ENCODE measurements at regions not wholly inside any gene's neighbourhood (a gene's known extent, or its start where the extent isn't known, plus 50 kb on each side); places are given as distances from the start of the nearest gene placed in this dataset.

DNA sequence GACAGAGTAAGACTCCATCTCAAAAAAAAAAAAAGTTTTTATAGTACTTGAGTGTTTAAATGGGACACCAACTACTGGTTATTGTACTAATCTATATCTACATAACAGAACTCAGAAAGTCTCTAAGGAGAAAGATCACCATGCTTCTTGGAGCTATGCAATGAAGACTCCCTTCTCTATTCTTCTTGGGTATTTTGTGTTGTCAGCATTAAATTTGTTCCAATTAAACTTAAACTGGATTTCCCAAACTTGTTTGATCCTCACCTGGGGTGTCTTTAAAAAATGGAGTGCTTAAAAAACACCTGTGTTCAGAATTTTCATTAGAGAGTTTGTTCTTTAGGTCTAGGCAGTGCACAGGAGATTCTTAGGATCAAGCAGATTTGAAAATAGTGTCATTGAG, 536.0 kb downstream of the GATA3 start:
- no peak for DNase-seq (ENCODE audit: low read depth in 2 of 3, low spot score in 2 of 3)

DNA sequence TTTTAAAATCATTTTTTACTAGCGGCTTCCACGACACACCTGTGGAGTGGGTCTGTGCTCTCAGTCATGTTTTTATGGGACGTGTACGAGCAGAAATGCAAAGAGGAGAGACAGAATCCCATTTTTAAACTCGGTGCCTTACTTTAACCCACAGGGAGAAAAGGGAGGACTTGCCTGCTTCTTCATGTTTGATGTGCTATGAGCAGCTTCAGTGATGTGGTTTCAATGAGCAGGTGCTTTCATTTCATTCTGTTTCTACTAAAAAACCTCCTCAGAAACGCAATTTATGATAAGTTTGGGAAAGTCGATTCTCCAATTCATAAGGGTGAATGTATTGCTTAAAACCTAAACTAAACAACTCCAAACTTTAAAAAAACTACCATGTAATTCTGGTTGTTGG, 537.2 kb downstream of the GATA3 start:
- DNase-seq (ENCODE audit: low read depth in 2 of 3, low spot score in 2 of 3), result no peak

DNA sequence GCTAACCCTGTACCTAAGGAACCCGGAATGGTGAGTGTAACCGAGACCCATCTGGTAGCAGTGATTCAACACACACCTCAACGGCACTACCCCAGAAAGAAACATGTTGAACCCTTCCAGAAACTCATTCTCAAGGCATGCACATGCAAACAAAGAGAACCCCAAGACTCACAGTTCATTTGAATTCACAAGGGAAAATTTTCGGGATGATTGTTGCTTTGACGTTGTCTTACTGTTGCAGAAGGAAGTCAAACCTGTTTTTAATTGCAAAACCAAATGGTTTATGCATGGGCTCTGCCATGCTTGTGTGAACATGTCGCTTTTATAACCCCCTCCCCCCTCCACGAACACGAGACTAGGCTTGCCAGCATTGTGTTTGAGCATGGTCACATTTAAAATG, 539.7 kb downstream of the GATA3 start:
- no peak for DNase-seq (ENCODE audit: low read depth in 2 of 3, low spot score in 2 of 3)

DNA sequence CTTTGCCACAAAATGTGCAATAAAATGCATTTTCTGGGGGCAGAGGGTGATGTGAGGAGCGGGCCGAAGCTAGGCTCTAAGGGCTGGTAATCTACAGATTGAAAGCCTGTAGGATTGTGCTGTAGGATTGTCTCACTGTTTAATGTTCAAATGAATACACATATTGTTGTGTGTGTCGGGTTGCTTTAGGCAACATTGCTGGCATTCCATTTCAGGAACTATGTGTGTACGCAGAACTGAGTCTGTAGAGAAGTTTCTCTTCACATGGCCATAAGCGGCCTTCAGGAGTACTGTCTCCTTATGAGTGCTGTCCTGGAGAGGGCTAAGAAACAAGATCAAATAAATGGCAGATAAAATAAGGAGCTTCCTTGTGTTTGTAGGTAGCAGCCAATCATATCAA, 540.2 kb downstream of the GATA3 start:
- no peak for DNase-seq (ENCODE audit: low read depth in 2 of 3, low spot score in 2 of 3)

DNA sequence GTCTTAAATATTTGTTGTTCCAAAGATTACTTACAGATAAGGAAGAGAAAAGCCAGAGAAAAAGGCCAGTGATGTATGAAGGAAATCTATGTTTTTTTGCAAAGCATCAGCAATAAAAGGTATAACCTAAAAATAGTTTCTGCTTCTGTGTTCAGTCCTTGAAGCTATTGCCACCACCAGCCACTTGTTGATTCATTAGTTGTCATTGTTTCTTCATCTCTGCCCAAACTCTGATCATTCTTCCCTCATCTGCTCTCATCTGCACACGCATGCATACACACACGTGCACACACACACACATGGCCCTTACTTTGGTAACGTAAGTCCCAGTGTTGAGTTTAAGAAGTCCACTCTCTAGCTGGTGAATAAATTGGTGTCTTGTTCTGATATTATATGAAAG, 540.7 kb downstream of the GATA3 start:
- no peak for DNase-seq (ENCODE audit: low read depth in 2 of 3, low spot score in 2 of 3)

GRCh38 chr10:8596929-8597472, 542.5 kb downstream of the GATA3 start:
- no peak for DNase-seq (ENCODE audit: low read depth in 2 of 3, low spot score in 2 of 3)

DNA sequence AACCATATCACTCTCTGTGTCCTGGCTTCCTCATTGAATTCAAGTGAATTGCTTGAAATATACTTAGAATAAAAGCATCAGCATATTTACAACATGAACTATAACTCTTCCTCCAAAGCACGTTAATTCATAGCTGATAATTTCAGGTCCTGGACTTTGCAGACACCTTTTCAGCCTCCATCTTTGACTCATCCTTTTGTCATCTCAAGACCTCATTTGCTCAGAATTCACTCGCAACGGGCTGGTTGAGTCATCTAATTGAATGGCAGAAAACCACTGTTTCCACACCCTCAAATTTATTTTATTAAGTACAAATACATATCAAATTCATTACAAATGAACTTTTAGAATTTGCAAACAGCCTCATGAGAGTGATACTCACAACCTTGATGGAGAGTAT, 545.7 kb downstream of the GATA3 start:
- DNase-seq (ENCODE audit: low read depth in 2 of 3, low spot score in 2 of 3), result no peak

GRCh38 chr10:8602821-8603220, 548.3 kb downstream of the GATA3 start:
- DNase-seq (ENCODE audit: low read depth in 2 of 3, low spot score in 2 of 3), result no peak

GRCh38 chr10:8614054-8614565, 559.6 kb downstream of the GATA3 start:
- no peak for DNase-seq (ENCODE audit: low read depth in 2 of 3, low spot score in 2 of 3)

GRCh38 chr10:8615118-8615517, 560.6 kb downstream of the GATA3 start:
- DNase-seq (ENCODE audit: low read depth in 2 of 3, low spot score in 2 of 3), result no peak

GRCh38 chr10:8616166-8616565, 561.7 kb downstream of the GATA3 start:
- DNase-seq (ENCODE audit: low read depth in 2 of 3, low spot score in 2 of 3), result no peak

DNA sequence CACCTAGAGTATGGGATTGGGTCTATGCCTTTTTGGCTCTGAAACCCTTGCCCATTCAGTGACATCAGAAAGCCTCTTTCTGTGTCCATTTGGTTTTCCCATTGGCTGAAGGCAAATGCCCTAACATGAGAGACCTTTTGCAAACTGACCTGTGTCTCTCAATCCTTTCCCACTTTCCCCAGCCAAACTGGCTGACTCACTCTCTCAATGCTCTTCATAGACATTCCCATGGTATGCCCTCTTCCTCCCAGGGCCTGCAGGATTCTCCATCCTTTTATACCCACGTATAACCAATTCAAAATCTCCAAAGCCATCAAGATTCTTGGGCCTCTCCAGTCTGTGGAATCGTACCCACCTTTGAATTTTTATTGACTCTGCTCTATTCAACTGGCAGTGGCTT, 563.3 kb downstream of the GATA3 start:
- DNase-seq (ENCODE audit: low read depth in 2 of 3, low spot score in 2 of 3), result no peak

GRCh38 chr10:8618834-8619233, 564.3 kb downstream of the GATA3 start:
- no peak for DNase-seq (ENCODE audit: low read depth in 2 of 3, low spot score in 2 of 3)

GRCh38 chr10:8628351-8628750, 573.9 kb downstream of the GATA3 start:
- DNase-seq (ENCODE audit: low read depth in 2 of 3, low spot score in 2 of 3), result no peak

DNA sequence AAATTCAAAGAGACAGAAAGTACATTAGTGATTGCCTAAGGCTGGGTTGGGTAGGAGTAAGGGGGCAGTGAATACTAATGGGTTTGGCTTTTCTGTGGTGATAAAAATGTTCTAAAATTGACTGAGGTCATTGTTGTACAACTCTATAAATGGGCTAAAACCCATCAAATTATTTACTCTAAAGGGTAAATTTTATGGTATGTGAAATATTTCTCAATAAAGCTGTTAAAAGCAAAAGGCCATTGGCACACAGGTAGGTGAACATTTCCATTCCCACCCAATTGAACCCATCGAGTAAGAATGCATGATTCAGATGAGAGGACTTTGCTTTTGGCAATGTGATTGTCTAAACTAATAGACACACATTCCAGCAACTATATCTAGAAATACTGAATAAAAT, 579.4 kb downstream of the GATA3 start:
- DNase-seq (ENCODE audit: low read depth in 2 of 3, low spot score in 2 of 3), result no peak

DNA sequence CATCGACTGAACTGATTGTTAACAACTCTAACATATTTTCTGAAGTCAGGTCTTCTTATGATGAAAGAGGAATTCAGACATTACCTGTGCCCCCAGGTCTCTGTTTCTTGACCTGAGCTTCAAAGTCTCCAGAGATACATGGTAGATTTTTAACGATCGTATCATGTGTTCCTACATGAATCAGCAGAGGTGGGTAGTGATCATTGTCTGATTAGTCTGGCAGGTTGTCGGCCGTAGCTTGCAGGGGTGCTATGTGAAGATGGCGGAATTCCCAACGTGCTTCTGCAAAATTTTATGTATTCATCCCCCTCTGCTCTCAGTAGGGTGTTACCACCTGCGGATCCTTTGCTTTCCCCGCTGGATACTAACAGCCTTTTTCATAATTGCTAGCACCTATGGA, 581.9 kb downstream of the GATA3 start:
- no peak for DNase-seq (ENCODE audit: low read depth in 2 of 3, low spot score in 2 of 3)

- DNase-seq (ENCODE audit: low read depth in 2 of 3, low spot score in 2 of 3), result no peak
Measured at GRCh38 chr10:8637640-8638039, 583.2 kb downstream of the GATA3 start.

- no peak for DNase-seq (ENCODE audit: low read depth in 2 of 3, low spot score in 2 of 3)
Measured at GRCh38 chr10:8638088-8638672, 583.7 kb downstream of the GATA3 start.

GRCh38 chr10:8639486-8640185, 585.1 kb downstream of the GATA3 start:
- no peak for DNase-seq (ENCODE audit: low read depth in 2 of 3, low spot score in 2 of 3)

DNA sequence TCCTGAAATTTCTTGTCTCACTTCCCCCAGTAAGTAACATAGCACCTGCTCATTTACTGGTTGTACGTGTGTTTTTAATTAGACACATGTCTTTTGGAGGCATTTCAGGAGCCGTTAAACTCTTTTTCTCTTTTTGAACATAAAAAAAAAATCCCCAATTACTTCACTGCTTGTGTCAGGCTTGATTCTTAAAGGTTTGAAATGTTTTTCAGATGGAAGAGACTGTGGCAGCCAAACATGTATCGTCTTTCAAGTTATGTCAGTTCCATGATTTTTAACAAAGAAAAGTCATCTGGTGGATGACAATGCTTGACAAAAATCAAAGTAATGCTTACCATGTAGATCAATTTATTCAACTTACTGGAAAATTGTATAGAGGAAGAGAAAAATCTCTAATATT, 585.8 kb downstream of the GATA3 start:
- DNase-seq (ENCODE audit: low read depth in 2 of 3, low spot score in 2 of 3), result no peak

- no peak for DNase-seq (ENCODE audit: low read depth in 2 of 3, low spot score in 2 of 3)
Measured at GRCh38 chr10:8640878-8641277, 586.4 kb downstream of the GATA3 start.

GRCh38 chr10:8656261-8656660, 601.8 kb downstream of the GATA3 start:
- no peak for DNase-seq (ENCODE audit: low read depth in 2 of 3, low spot score in 2 of 3)

- no peak for DNase-seq (ENCODE audit: low read depth in 2 of 3, low spot score in 2 of 3)
Measured at GRCh38 chr10:8659982-8660381, 605.5 kb downstream of the GATA3 start.

Data from activated CD8-positive, alpha-beta memory T cell treated with anti-CD3 and anti-CD28 coated beads for 48 hours (primary cell).